ENCODE measurements at regions not wholly inside any gene's neighbourhood (a gene's known extent, or its start where the extent isn't known, plus 50 kb on each side); places are given as distances from the start of the nearest gene placed in this dataset.

DNA sequence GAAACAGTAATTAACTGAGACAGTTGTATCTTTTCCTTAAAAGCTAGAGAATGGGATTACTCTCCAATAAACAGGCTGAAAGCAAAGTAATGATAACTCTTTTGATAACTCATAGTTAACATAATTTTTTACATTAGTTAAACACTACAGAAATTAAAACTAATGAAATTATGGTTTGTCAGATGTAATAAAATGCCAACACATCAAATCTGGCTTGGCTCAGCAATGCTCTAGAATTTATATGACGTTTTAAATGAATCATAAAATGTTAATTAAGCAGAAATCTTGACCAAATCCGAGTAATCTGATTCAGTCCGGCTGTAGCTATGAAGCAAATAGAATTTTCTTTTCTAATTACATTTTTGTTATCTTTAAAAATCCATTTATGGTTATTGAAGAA, 244.2 kb upstream of the NR3C2 start (continued):
- no peak for TF ChIP-seq EZH2phosphoT487 (IDR thresholded peaks at IDR 0.05; ENCODE audit: borderline replicate concordance, low read depth)

DNA sequence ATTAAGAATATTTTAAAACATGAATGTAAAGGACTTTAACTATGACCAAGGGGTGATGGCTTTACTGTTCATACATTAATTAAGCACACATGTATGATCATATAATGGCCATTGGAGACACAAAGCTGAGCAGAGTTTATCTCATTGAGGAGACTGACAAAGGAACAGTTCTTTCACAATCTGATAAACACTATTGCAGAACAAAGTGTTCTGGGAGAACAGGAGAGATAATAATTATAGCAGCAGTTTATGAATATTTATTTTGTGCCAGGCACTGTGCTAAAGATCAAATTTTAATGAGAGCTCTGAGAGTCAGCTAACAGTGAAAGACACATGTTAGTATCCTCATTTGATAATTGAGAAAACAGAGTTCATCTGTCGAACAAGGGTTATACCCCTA, 242.4 kb upstream of the NR3C2 start:
- H3K4me1 ChIP-seq (ENCODE audit: control insufficient read depth in 1 of 2, insufficient read depth in 2 of 2, low read depth in 1 of 2, low read length in 1 of 2) = no peaks in the 10 kb centered on the region; a peak in 1 of 4 replicates
- ChIA-PET POLR2A (no interaction called here), CTCF (no interaction called here)
- H4K20me1 ChIP-seq (ENCODE audit: insufficient read depth) = no peaks in the 10 kb centered on the region
- no peak overlapping the region for H3K4me3 ChIP-seq (ENCODE audit: low read depth in 2 of 2, low read length in 1 of 2)
- no peaks in the 10 kb centered on the region for H3K79me2 ChIP-seq (ENCODE audit: insufficient read depth)
- 33% methylated on average over 1 of the region's 1 CpG for WGBS (ENCODE audit: low lambda C conversion rate)
- TF ChIP-seq FOXM1 (IDR thresholded peaks at IDR 0.05; ENCODE audit: low read depth) (no peak), CTCF (IDR thresholded peaks at IDR 0.05) (no peak), FOXJ3 (CRISPR knock-in tag; IDR thresholded peaks at IDR 0.05) (no peak), GABPA (IDR thresholded peaks at IDR 0.05; ENCODE audit: low read depth) (no peak), IRF3 (IDR thresholded peaks at IDR 0.05; ENCODE audit: low read depth, low read length) (no peak), CHD2 (IDR thresholded peaks at IDR 0.05; ENCODE audit: low read length, partially characterized antibody) (no peak), GATA2 (CRISPR knock-in tag; IDR thresholded peaks at IDR 0.05) (no peak)
- TF ChIP-seq, protein P1, sequence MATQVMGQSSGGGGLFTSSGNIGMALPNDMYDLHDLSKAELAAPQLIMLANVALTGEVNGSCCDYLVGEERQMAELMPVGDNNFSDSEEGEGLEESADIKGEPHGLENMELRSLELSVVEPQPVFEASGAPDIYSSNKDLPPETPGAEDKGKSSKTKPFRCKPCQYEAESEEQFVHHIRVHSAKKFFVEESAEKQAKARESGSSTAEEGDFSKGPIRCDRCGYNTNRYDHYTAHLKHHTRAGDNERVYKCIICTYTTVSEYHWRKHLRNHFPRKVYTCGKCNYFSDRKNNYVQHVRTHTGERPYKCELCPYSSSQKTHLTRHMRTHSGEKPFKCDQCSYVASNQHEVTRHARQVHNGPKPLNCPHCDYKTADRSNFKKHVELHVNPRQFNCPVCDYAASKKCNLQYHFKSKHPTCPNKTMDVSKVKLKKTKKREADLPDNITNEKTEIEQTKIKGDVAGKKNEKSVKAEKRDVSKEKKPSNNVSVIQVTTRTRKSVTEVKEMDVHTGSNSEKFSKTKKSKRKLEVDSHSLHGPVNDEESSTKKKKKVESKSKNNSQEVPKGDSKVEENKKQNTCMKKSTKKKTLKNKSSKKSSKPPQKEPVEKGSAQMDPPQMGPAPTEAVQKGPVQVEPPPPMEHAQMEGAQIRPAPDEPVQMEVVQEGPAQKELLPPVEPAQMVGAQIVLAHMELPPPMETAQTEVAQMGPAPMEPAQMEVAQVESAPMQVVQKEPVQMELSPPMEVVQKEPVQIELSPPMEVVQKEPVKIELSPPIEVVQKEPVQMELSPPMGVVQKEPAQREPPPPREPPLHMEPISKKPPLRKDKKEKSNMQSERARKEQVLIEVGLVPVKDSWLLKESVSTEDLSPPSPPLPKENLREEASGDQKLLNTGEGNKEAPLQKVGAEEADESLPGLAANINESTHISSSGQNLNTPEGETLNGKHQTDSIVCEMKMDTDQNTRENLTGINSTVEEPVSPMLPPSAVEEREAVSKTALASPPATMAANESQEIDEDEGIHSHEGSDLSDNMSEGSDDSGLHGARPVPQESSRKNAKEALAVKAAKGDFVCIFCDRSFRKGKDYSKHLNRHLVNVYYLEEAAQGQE (IDR thresholded peaks at IDR 0.05; ENCODE audit: low read depth, low read length) = no peak
- TF ChIP-seq, protein P2, sequence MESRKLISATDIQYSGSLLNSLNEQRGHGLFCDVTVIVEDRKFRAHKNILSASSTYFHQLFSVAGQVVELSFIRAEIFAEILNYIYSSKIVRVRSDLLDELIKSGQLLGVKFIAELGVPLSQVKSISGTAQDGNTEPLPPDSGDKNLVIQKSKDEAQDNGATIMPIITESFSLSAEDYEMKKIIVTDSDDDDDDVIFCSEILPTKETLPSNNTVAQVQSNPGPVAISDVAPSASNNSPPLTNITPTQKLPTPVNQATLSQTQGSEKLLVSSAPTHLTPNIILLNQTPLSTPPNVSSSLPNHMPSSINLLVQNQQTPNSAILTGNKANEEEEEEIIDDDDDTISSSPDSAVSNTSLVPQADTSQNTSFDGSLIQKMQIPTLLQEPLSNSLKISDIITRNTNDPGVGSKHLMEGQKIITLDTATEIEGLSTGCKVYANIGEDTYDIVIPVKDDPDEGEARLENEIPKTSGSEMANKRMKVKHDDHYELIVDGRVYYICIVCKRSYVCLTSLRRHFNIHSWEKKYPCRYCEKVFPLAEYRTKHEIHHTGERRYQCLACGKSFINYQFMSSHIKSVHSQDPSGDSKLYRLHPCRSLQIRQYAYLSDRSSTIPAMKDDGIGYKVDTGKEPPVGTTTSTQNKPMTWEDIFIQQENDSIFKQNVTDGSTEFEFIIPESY (IDR thresholded peaks at IDR 0.05; ENCODE audit: borderline replicate concordance, low read depth) = no peak
- no peaks in the 10 kb centered on the region for H3K9me2 ChIP-seq
- no peaks in the 10 kb centered on the region for H3K36me3 ChIP-seq (replicated peaks in 1 of 2; ENCODE audit: control insufficient read depth in 1 of 2, insufficient read depth in 2 of 2, low read length in 1 of 2)
- no peak overlapping the region for H3K4me2 ChIP-seq
- no peak overlapping the region for H3K9ac ChIP-seq
- no peaks in the 10 kb centered on the region; the same call in 1 of the 2 replicates for H3K27me3 ChIP-seq (ENCODE audit: insufficient read depth)
- no peaks in the 10 kb centered on the region for H3K9me3 ChIP-seq
- no peak overlapping the region for H2AFZ ChIP-seq (ENCODE audit: low read depth)
- DNase-seq = no peak
- H3F3A ChIP-seq (replicated peaks; ENCODE audit: insufficient read depth) = no peaks in the 10 kb centered on the region
- H3K27ac ChIP-seq (ENCODE audit: low read depth in 2 of 2, low read length in 1 of 2) = no peak overlapping the region

Data from SK-N-SH (cell line).